IPS-NIHi7 (cell line): ENCODE measurements at regions not wholly inside any gene's neighbourhood (a gene's known extent, or its start where the extent isn't known, plus 50 kb on each side); places are given as distances from the start of the nearest gene placed in this dataset.
"Not testable (repeated sequence)": the region's sequence is repeated elsewhere in the genome, so short reads cannot be mapped to it uniquely, and the experiment has no call there.

Experiments used
- DNase-seq: peaks from one replicate; pipeline ENCODE4 v3.0.0; 2012; ENCODE audit warnings: mixed read lengths; ENCODE audit errors: extremely low spot score

DNA sequence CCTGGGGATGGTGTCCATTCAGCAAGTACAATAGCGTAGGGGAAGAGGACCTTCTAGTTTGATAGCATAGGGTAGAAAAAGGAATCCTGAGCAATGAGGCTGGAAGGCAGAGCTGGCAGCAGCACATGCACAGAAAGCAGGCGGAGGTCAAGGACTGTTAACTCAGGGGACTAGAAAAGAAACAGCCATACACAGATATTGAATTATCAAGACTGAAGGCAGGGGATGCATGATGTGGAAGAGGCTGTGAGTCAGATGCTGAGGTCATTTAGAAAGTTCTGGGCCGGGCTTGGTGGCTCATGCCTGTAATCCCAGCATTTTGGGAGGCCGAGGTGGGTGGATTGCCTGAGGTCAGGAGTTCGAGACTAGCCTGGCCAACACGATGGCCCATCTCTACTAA lies 65.6 kb downstream of the OPTC start:
- DNase-seq, result no peak

DNA sequence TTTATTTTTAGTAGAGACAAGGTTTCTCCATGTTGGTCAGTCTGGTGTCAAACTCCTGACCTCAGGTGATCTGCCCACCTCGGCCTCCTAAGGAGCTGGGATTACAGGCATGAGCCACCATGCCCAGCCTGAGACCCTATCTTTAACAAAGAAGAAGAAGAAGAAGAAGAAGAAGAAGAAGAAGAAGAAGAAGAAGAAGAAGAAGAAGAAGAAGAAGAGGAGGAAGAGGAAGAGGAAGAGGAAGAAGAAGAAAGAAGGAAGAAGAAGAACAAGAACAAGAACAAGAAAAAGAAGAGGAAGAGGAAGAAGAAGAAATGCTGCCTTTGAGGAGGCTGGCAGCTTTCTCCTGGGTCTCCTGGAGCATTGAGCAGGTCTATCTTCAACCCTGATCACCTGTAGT lies 64.9 kb upstream of the ATP2B4 start:
- DNase-seq, result not testable (repeated sequence)

GRCh38 chr1:203563291-203563690 lies 63.3 kb upstream of the ATP2B4 start:
- DNase-seq, result no peak

DNA sequence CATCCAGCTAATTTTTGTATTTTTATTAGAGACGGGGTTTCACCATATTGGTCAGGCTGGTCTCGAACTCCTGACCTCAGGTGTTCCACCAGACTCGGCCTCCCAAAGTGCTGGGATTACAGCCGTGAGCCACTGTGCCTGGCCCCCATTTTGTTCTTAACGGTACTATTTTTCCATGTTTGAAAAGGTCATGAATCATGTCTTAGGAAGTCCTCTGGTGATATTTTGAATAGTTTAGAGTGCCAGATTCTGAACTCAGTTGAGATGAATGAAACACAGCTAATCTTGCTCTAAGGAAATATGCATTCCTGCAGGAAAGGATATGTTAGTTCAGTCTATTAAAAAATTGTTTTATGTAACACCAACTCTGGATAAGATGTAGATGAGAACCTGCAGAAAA lies 62.6 kb upstream of the ATP2B4 start:
- DNase-seq, result no peak

- DNase-seq, result no peak
Measured at GRCh38 chr1:203565049-203565448, 61.6 kb upstream of the ATP2B4 start.

DNA sequence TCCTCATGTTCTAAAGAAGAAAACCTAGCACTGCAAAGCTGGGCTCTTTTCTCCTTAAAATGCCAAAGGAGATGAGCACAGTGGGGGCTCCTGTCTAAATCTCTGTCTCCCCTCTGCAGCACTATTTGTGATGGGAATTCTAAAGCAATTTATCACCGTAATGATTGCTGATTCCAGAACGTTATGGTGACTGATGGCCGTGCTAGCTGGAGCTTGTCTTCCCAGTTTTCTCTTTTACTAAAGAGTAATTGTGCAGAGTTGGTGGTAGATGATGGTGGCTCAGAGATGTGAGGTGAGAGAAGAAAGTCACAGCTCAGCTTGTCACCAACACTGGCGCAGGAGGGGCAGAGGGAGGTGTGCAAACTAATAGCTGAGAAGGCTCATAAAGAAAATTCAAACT lies 60.7 kb upstream of the ATP2B4 start:
- no peak for DNase-seq

- DNase-seq, result not testable (repeated sequence)
Measured at GRCh38 chr1:203566966-203567365, 59.7 kb upstream of the ATP2B4 start.

DNA sequence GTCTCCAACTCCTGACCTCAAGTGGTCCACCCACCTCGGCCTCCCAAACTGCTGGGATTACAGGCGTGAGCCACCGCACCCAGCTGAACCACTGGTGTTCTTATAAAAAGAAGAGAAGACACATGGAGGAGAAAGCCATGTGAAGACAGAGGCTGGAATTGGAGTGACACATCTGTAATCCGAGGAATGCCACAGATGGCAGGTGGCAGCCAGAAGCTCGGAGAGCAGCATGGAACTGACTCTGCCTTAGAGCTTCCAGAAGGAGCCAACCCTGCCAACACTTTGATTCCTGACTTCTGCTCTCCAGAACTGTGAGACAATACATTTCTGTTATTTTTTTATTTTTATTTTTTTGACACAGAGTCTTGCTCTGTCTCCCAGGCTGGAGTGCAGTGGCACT lies 59.0 kb upstream of the ATP2B4 start:
- no peak for DNase-seq

- no peak for DNase-seq
Measured at GRCh38 chr1:203569490-203570318, 56.9 kb upstream of the ATP2B4 start.

DNA sequence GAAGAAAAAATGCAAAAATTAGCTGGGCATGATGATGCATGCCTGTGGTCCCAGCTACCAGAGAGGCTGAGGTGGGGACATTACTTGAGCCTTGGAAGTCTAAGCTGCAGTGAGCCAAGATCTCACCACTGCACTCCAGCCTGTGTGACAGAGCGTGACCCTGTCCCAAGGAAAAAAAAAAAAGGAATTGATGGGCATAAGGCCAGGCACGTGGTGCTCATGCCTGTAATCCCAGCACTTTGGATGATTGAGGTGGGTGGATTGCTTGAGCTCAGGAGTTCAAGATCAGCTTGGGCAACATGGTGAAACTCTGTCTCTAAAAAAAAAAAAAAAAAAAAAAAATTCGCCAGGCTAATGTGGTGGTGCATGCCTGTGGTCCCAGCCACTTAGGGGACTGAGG lies 55.8 kb upstream of the ATP2B4 start:
- no peak for DNase-seq

DNA sequence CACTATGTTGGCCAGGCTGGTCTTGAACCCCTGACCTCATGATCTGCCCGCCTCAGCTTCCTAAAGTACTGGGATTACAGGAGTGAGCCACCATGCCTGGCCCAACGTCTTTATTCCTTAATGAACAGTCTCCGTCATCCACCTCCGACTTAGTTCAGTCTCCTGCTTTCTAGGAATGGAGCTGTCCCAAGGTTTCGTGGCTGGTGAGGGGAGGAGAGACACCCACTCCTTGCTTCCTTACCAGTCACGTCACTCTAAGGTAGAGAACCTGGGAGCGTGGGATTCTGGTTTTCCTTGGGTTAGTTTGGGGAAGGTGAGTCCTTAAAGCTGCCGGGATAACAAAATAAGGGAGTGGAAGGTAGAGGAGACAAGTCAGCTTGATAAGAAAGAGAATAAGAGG lies 55.0 kb upstream of the ATP2B4 start:
- DNase-seq, result no peak

DNA sequence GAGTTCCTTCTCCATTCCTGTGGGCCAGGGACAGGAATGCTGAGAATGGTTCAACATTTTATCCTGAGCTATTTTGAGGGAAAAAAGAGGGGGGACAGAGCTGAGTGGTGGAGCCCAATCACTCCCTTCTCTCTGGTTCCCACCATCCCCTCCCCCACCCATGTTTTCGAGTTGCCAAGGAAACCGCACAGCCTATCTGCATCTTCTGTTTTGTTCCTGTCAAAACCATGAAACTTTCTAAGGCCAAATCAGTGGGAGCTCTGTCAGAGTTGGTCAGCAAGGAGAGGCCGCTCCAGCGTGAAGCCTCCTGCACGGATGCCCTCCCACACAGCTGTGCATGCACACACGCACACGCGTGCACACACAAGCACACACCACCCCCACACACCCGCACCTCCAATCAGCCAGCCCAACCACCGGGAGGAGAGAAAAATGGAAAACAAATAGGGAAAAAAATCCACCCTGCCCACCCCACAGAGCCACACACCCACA lies 54.5 kb upstream of the ATP2B4 start:
- DNase-seq, result peak; percentile 64

- no peak for DNase-seq
Measured at GRCh38 chr1:203573730-203574129, 52.9 kb upstream of the ATP2B4 start.
